HepG2 (cell line): ENCODE measurements at regions not wholly inside any gene's neighbourhood (a gene's known extent, or its start where the extent isn't known, plus 50 kb on each side); places are given as distances from the start of the nearest gene placed in this dataset.

ENCODE experiments used
- ATAC-seq: fragments of 200-7000 bp; cut with Tn5 transposase; 3 replicates; pipeline ENCODE4 v1.9.1; 2020; ENCODE audit warnings: mild to moderate bottlenecking, moderate library complexity
- BruUV-seq: library from RNA; stranded (reverse); fragments of 400-500 nt; replicated peaks from 2 replicates; lab custom pipeline; 2021; lab: Mats Ljungman, UMichigan
- CTCF ChIA-PET: fragments of 300-600 bp; formaldehyde crosslinking; extraction: SDS; loops from one replicate; lab custom pipeline; 2021; ENCODE audit warnings: low total read pairs, inconsistent platforms, low intra/inter-chr PET ratio; lab: Yijun Ruan, JAX
- POLR2A ChIA-PET: fragments of 350-600 bp; sonication (Branson Sonifier 250); formaldehyde crosslinking; loops from one replicate; lab custom pipeline; 2020; ENCODE audit warnings: antibody characterized with exemption, inconsistent platforms; lab: Yijun Ruan, JAX
- DNase-seq: peaks from one replicate; pipeline ENCODE4 v3.0.0-alpha.2; 2015; ENCODE audit warnings: low spot score
- FAIRE-seq: peaks from 3 replicates; lab custom pipeline; 2011; peaks lifted over from hg19 to GRCh38; lab: Jason Lieb, UNC
- H2AFZ ChIP-seq: one replicate; pipeline ENCODE4 v1.6.1; 2011; ENCODE audit warnings: low read length, inconsistent platforms
- H3K27ac ChIP-seq: fragments of 300-600 bp; 3 replicates; pipeline ENCODE4 v1.8.0; 2011; ENCODE audit warnings: mixed run types, mild to moderate bottlenecking, mixed read lengths, low read length, inconsistent platforms; ENCODE audit not compliant: insufficient read depth; ENCODE audit errors: extremely low read length
- H3K27me3 ChIP-seq, 2 experiments: fragments of 200-600 bp in 1 of 2; 2 replicates in 1 of 2; 3 replicates in 1 of 2; pipeline versions ENCODE4 v1.6.0 to v1.8.0; 2011; ENCODE audit warnings: low read length in 2 of 2, mild to moderate bottlenecking in 2 of 2, moderate library complexity in 2 of 2, inconsistent platforms in 1 of 2; ENCODE audit not compliant: insufficient read depth in 2 of 2, control insufficient read depth in 1 of 2
- H3K36me3 ChIP-seq, 2 experiments: fragments of 200-600 bp in 1 of 2; replicated peaks in 1 of 2; 2 replicates in 1 of 2; 3 replicates in 1 of 2; pipeline versions ENCODE4 v1.5.1 to v1.8.0; 2011; ENCODE audit warnings: low read length in 2 of 2, inconsistent platforms in 1 of 2; ENCODE audit not compliant: insufficient read depth in 2 of 2, control insufficient read depth in 1 of 2
- H3K4me1 ChIP-seq: 2 replicates; pipeline ENCODE4 v1.5.1; 2012; ENCODE audit warnings: low read length, inconsistent platforms; ENCODE audit not compliant: insufficient read depth
- H3K4me2 ChIP-seq: 2 replicates; pipeline ENCODE4 v1.6.0; 2011; ENCODE audit warnings: low read depth, low read length, inconsistent platforms
- H3K4me3 ChIP-seq, 3 experiments: fragments of 200-600 bp in 1 of 3; sonication (generic), shearing (Covaris generic) in 1 of 3; replicated peaks in 1 of 3; 2 replicates each; pipeline ENCODE4 v1.5.1; 2011 to 2016; ENCODE audit warnings: low read length in 3 of 3, inconsistent platforms in 2 of 3, low read depth in 2 of 3, mild to moderate bottlenecking in 2 of 3, control low read depth in 1 of 3, mixed read lengths in 1 of 3; ENCODE audit not compliant: insufficient read depth in 1 of 3
- H3K79me2 ChIP-seq: one replicate; pipeline ENCODE4 v1.6.1; 2011; ENCODE audit warnings: low read length, inconsistent platforms; ENCODE audit not compliant: insufficient read depth
- H3K9ac ChIP-seq: 2 replicates; pipeline ENCODE4 v1.6.0; 2011; ENCODE audit warnings: mild to moderate bottlenecking, low read depth, low read length, inconsistent platforms; ENCODE audit not compliant: insufficient read depth
- H3K9me3 ChIP-seq: 2 replicates; pipeline ENCODE4 v1.5.1; 2012; ENCODE audit warnings: mild to moderate bottlenecking, low read length
- H4K20me1 ChIP-seq: 2 replicates; pipeline ENCODE4 v1.6.0; 2011; ENCODE audit warnings: inconsistent platforms, mild to moderate bottlenecking, low read length, moderate library complexity; ENCODE audit not compliant: insufficient read depth
- ATF7-NPFF ChIP-seq: sonication (generic); formaldehyde crosslinking; IDR thresholded peaks from 2 replicates; pipeline ENCODE4 v1.8.1; 2023; ENCODE audit warnings: mild to moderate bottlenecking, low read depth, missing genetic modification reagents, moderate library complexity
- FOXA3 ChIP-seq: IDR thresholded peaks from 2 replicates; pipeline ENCODE4 v1.6.1; 2016; ENCODE audit warnings: missing genetic modification reagents, missing compliant biosample characterization
- IKZF1 ChIP-seq: fragments of 450-650 bp; IDR thresholded peaks from 2 replicates; pipeline ENCODE4 v1.7.1; 2016
- ISL2 ChIP-seq: sonication (generic); formaldehyde crosslinking; IDR thresholded peaks from 2 replicates; pipeline ENCODE4 v1.5.0; 2020; ENCODE audit warnings: missing genetic modification reagents
- RARG ChIP-seq: sonication (generic); formaldehyde crosslinking; IDR thresholded peaks from 2 replicates; pipeline ENCODE4 v1.4.0; 2020; ENCODE audit warnings: low read depth, mild to moderate bottlenecking, missing genetic modification reagents
- SATB2 ChIP-seq: sonication (generic); formaldehyde crosslinking; IDR thresholded peaks from 2 replicates; pipeline ENCODE4 v1.5.0; 2020; ENCODE audit warnings: missing genetic modification reagents
- SRY ChIP-seq: sonication (generic); formaldehyde crosslinking; IDR thresholded peaks from 2 replicates; pipeline ENCODE4 v1.8.0; 2022; ENCODE audit warnings: mild to moderate bottlenecking, missing genetic modification reagents
- TSC22D2 ChIP-seq: sonication (generic); formaldehyde crosslinking; IDR thresholded peaks from 2 replicates; pipeline ENCODE4 v1.5.1; 2020; ENCODE audit warnings: missing genetic modification reagents, mild to moderate bottlenecking, borderline replicate concordance
- ZNF816 ChIP-seq: sonication (generic); formaldehyde crosslinking; IDR thresholded peaks from 2 replicates; pipeline ENCODE4 v1.8.0; 2022; ENCODE audit warnings: missing genetic modification reagents, mild to moderate bottlenecking, borderline replicate concordance
- ZSCAN20 ChIP-seq: sonication (generic); formaldehyde crosslinking; IDR thresholded peaks from 2 replicates; pipeline ENCODE4 v1.4.0; 2020; ENCODE audit warnings: missing genetic modification reagents, mild to moderate bottlenecking, borderline replicate concordance
- WGBS: methylation state at CpG from one replicate; pipeline ENCODE4 v1.1.6; 2017; ENCODE audit warnings: low lambda C conversion rate; 5-methylcytosine and 5-hydroxymethylcytosine counted together
- in situ Hi-C: cut with HindIII; loops from 2 replicates; pipeline ENCODE4 v1.10.0; 2017; ENCODE audit warnings: low pct_unique_long_range_greater_than_20kb; ENCODE audit not compliant: extremely low pct_ligation_motif_present
- intact Hi-C: fragments of 100-400 bp; cut with micrococcal nuclease; formaldehyde crosslinking; loops from one replicate; pipeline ENCODE4 v1.10.0; 2022; ENCODE audit not compliant: unreplicated experiment
- TF ChIP-seq, protein P1 (sequence below): sonication (generic); formaldehyde crosslinking; IDR thresholded peaks from 2 replicates; pipeline ENCODE4 v1.5.1; 2020; ENCODE audit warnings: mild to moderate bottlenecking, moderate library complexity, missing genetic modification reagents
- TF ChIP-seq, protein P2 (sequence below): IDR thresholded peaks from 2 replicates; pipeline ENCODE4 v1.6.1; 2016; ENCODE audit warnings: mild to moderate bottlenecking, missing biosample characterization, missing genetic modification reagents
- TF ChIP-seq, protein P3 (sequence below): IDR thresholded peaks from 2 replicates; pipeline ENCODE4 v1.6.1; 2016; ENCODE audit warnings: mild to moderate bottlenecking
- TF ChIP-seq, protein P4 (sequence below): sonication (generic); formaldehyde crosslinking; IDR thresholded peaks from 2 replicates; pipeline ENCODE4 v1.5.0; 2020; ENCODE audit warnings: mild to moderate bottlenecking, missing genetic modification reagents, borderline replicate concordance

DNA sequence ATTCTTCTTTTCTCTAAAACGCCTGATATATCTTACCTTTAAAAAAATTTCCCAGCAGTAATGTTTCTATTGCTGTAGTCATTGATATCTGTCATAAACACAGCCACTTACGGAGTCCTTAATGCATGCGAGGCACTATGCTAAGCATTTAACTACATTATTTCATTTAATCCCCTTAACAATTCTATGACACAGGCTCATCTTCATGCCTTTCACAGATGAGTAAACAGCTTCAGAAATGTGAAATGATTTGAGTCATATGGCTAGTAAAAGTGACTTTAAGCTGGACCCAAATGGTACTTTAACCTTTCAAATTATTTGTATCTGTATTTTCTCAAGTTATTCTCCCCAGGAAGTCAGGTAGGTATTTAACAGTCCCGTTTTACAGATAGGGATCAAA, 125.1 kb upstream of the FGGY start (continued):
- TF ChIP-seq, protein P1, sequence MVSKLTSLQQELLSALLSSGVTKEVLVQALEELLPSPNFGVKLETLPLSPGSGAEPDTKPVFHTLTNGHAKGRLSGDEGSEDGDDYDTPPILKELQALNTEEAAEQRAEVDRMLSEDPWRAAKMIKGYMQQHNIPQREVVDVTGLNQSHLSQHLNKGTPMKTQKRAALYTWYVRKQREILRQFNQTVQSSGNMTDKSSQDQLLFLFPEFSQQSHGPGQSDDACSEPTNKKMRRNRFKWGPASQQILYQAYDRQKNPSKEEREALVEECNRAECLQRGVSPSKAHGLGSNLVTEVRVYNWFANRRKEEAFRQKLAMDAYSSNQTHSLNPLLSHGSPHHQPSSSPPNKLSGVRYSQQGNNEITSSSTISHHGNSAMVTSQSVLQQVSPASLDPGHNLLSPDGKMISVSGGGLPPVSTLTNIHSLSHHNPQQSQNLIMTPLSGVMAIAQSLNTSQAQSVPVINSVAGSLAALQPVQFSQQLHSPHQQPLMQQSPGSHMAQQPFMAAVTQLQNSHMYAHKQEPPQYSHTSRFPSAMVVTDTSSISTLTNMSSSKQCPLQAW = no peak
- TF ChIP-seq FOXA3 (CRISPR knock-in tag) (no peak), ZNF816 (CRISPR knock-in tag) (no peak), TSC22D2 (CRISPR knock-in tag) (no peak), ISL2 (CRISPR knock-in tag) (no peak), ATF7-NPFF (CRISPR knock-in tag) (no peak), RARG (CRISPR knock-in tag) (no peak)
- TF ChIP-seq, protein P2, sequence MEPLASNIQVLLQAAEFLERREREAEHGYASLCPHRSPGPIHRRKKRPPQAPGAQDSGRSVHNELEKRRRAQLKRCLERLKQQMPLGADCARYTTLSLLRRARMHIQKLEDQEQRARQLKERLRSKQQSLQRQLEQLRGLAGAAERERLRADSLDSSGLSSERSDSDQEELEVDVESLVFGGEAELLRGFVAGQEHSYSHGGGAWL = no peak
- TF ChIP-seq, protein P3, sequence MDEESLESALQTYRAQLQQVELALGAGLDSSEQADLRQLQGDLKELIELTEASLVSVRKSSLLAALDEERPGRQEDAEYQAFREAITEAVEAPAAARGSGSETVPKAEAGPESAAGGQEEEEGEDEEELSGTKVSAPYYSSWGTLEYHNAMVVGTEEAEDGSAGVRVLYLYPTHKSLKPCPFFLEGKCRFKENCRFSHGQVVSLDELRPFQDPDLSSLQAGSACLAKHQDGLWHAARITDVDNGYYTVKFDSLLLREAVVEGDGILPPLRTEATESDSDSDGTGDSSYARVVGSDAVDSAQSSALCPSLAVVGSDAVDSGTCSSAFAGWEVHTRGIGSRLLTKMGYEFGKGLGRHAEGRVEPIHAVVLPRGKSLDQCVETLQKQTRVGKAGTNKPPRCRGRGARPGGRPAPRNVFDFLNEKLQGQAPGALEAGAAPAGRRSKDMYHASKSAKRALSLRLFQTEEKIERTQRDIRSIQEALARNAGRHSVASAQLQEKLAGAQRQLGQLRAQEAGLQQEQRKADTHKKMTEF (CRISPR knock-in tag) = no peak

DNA sequence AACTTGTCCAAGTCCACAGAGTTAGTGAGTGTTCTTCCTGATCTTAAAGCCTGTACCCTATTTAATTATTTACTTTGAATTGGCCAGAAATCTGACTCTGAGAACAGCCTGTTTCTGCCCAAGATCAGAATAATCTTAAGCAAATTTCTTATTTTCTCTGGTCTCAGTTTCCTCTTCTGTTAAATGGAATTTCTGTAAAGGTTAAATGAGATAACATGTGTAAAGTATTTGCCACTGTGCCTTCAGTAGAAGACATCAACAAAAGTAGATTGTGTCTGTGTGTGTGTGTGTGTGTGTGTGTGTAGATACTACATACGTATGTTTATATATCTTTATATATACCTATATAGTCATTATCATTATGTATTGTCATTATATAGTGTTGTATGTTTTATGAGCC, 124.2 kb upstream of the FGGY start:
- POLR2A ChIA-PET = no interaction called here
- no peak overlapping the region for H2AFZ ChIP-seq
- no peak overlapping the region for H3K4me2 ChIP-seq
- H3K9me3 ChIP-seq = no peaks in the 10 kb centered on the region
- no peak overlapping the region for H3K27ac ChIP-seq
- H3K36me3 ChIP-seq = no peaks in the 10 kb centered on the region
- WGBS = 55% methylated on average over 1 of the region's 1 CpG
- H4K20me1 ChIP-seq = no peaks in the 10 kb centered on the region
- no peak for DNase-seq
- ATAC-seq = no peak
- H3K79me2 ChIP-seq = no peaks in the 10 kb centered on the region
- intact Hi-C loops (no loop called here), in situ Hi-C loops (no loop called here)
- no peaks in the 10 kb centered on the region for H3K4me1 ChIP-seq
- H3K4me3 ChIP-seq = no peak overlapping the region
- no peak for FAIRE-seq
- CTCF ChIA-PET = no interaction called here
- no TSS peak for BruUV-seq
- H3K9ac ChIP-seq = no peak overlapping the region
- H3K27me3 ChIP-seq = no peaks in the 10 kb centered on the region; a peak in 1 of 5 replicates
- TF ChIP-seq SATB2 (CRISPR knock-in tag) (no peak), IKZF1 (no peak), ZSCAN20 (CRISPR knock-in tag) (no peak), SRY (CRISPR knock-in tag) (no peak)
- TF ChIP-seq, protein P4, sequence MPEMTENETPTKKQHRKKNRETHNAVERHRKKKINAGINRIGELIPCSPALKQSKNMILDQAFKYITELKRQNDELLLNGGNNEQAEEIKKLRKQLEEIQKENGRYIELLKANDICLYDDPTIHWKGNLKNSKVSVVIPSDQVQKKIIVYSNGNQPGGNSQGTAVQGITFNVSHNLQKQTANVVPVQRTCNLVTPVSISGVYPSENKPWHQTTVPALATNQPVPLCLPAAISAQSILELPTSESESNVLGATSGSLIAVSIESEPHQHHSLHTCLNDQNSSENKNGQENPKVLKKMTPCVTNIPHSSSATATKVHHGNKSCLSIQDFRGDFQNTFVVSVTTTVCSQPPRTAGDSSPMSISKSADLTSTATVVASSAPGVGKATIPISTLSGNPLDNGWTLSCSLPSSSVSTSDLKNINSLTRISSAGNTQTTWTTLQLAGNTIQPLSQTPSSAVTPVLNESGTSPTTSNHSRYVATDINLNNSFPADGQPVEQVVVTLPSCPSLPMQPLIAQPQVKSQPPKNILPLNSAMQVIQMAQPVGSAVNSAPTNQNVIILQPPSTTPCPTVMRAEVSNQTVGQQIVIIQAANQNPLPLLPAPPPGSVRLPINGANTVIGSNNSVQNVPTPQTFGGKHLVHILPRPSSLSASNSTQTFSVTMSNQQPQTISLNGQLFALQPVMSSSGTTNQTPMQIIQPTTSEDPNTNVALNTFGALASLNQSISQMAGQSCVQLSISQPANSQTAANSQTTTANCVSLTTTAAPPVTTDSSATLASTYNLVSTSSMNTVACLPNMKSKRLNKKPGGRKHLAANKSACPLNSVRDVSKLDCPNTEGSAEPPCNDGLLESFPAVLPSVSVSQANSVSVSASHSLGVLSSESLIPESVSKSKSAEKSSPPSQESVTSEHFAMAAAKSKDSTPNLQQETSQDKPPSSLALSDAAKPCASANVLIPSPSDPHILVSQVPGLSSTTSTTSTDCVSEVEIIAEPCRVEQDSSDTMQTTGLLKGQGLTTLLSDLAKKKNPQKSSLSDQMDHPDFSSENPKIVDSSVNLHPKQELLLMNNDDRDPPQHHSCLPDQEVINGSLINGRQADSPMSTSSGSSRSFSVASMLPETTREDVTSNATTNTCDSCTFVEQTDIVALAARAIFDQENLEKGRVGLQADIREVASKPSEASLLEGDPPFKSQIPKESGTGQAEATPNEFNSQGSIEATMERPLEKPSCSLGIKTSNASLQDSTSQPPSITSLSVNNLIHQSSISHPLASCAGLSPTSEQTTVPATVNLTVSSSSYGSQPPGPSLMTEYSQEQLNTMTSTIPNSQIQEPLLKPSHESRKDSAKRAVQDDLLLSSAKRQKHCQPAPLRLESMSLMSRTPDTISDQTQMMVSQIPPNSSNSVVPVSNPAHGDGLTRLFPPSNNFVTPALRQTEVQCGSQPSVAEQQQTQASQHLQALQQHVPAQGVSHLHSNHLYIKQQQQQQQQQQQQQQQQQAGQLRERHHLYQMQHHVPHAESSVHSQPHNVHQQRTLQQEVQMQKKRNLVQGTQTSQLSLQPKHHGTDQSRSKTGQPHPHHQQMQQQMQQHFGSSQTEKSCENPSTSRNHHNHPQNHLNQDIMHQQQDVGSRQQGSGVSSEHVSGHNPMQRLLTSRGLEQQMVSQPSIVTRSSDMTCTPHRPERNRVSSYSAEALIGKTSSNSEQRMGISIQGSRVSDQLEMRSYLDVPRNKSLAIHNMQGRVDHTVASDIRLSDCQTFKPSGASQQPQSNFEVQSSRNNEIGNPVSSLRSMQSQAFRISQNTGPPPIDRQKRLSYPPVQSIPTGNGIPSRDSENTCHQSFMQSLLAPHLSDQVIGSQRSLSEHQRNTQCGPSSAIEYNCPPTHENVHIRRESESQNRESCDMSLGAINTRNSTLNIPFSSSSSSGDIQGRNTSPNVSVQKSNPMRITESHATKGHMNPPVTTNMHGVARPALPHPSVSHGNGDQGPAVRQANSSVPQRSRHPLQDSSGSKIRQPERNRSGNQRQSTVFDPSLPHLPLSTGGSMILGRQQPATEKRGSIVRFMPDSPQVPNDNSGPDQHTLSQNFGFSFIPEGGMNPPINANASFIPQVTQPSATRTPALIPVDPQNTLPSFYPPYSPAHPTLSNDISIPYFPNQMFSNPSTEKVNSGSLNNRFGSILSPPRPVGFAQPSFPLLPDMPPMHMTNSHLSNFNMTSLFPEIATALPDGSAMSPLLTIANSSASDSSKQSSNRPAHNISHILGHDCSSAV (CRISPR knock-in tag) = no peak
